HepG2 (cell line): ENCODE measurements at regions not wholly inside any gene's neighbourhood (a gene's known extent, or its start where the extent isn't known, plus 50 kb on each side); places are given as distances from the start of the nearest gene placed in this dataset.
"Not testable (repeated sequence)": the region's sequence is repeated elsewhere in the genome, so short reads cannot be mapped to it uniquely, and the experiment has no call there.

Experiments
- CTCF ChIP-seq: sonication (generic); formaldehyde crosslinking; IDR thresholded peaks from 2 replicates; pipeline ENCODE4 v1.5.0; 2020; ENCODE audit warnings: mild to moderate bottlenecking, missing genetic modification reagents, moderate library complexity
- EZH2 ChIP-seq: conservative IDR thresholded peaks from 2 replicates; pipeline ENCODE4 v1.6.1; 2012; ENCODE audit warnings: mild to moderate bottlenecking, low read depth, low read length, moderate library complexity
- HMGXB4 ChIP-seq, 2 experiments: sonication (generic) in 1 of 2; formaldehyde crosslinking in 1 of 2; IDR thresholded peaks; 2 replicates each; pipeline versions ENCODE4 v1.4.0 to v1.6.1; 2018 to 2020; ENCODE audit warnings: missing genetic modification reagents in 2 of 2, borderline replicate concordance in 1 of 2, low read depth in 1 of 2, mild to moderate bottlenecking in 1 of 2, missing biosample characterization in 1 of 2
- POLR2AphosphoS5 ChIP-seq: IDR thresholded peaks from 2 replicates; pipeline ENCODE4 v1.6.1; 2012; ENCODE audit warnings: low read depth, low read length
- SPEN ChIP-seq: sonication (generic); formaldehyde crosslinking; IDR thresholded peaks from 2 replicates; pipeline ENCODE4 v1.5.1; 2020; ENCODE audit warnings: low read depth, mild to moderate bottlenecking, missing genetic modification reagents
- ZNF101 ChIP-seq: sonication (generic); formaldehyde crosslinking; IDR thresholded peaks from 2 replicates; pipeline ENCODE4 v1.4.0; 2020; ENCODE audit warnings: mild to moderate bottlenecking, low read depth, missing genetic modification reagents, borderline replicate concordance
- ZNF576 ChIP-seq: sonication (generic); formaldehyde crosslinking; IDR thresholded peaks from 2 replicates; pipeline ENCODE4 v1.4.0; 2020; ENCODE audit warnings: mild to moderate bottlenecking, missing genetic modification reagents
- ZNF577 ChIP-seq: sonication (generic); formaldehyde crosslinking; IDR thresholded peaks from 2 replicates; pipeline ENCODE4 v1.4.0; 2020; ENCODE audit warnings: mild to moderate bottlenecking, low read depth, missing genetic modification reagents, borderline replicate concordance
- ZNF639 ChIP-seq: conservative IDR thresholded peaks from 2 replicates; pipeline ENCODE4 v1.6.1; 2018; ENCODE audit warnings: missing genetic modification reagents

GRCh38 chr7:9404386-9404785 is 971.0 kb downstream of the NXPH1 start:
- not testable (repeated sequence) for TF ChIP-seq EZH2; ZNF576 (CRISPR knock-in tag); ZNF577 (CRISPR knock-in tag); ZNF639; CTCF (CRISPR knock-in tag); POLR2AphosphoS5; SPEN (CRISPR knock-in tag); ZNF101; HMGXB4 (CRISPR knock-in tag; IDR thresholded peaks at IDR 0.05; ENCODE audit: borderline replicate concordance in 1 of 2, low read depth in 1 of 2)
